H9 (cell line): ENCODE measurements at regions not wholly inside any gene's neighbourhood (a gene's known extent, or its start where the extent isn't known, plus 50 kb on each side); places are given as distances from the start of the nearest gene placed in this dataset.

ENCODE experiments used
- DNase-seq: peaks from one replicate; pipeline ENCODE4 v3.0.0-alpha.2; 2017
- H2AFZ ChIP-seq: one replicate; pipeline ENCODE4 v1.6.1; 2013; ENCODE audit warnings: mild to moderate bottlenecking, low read length, control low read depth, moderate library complexity
- H2AK5ac ChIP-seq: 2 replicates; pipeline ENCODE4 v1.6.1; 2013; ENCODE audit warnings: low read length, control low read depth, mixed read lengths; ENCODE audit not compliant: insufficient read length
- H2BK120ac ChIP-seq: one replicate; pipeline ENCODE4 v1.6.1; 2013; ENCODE audit warnings: low read depth, mild to moderate bottlenecking, low read length, control low read depth, inconsistent platforms; ENCODE audit not compliant: poor library complexity, severe bottlenecking
- H2BK12ac ChIP-seq: 2 replicates; pipeline ENCODE4 v1.6.1; 2013; ENCODE audit warnings: low read length, control low read depth, mixed read lengths, low read depth; ENCODE audit not compliant: insufficient read length
- H2BK15ac ChIP-seq: 2 replicates; pipeline ENCODE4 v1.6.1; 2013; ENCODE audit warnings: low read depth, low read length, control low read depth
- H2BK20ac ChIP-seq: one replicate; pipeline ENCODE4 v1.6.1; 2013; ENCODE audit warnings: low read depth, mild to moderate bottlenecking, low read length, control low read depth, inconsistent platforms; ENCODE audit not compliant: poor library complexity, severe bottlenecking
- H2BK5ac ChIP-seq: 2 replicates; pipeline ENCODE4 v1.6.1; 2013; ENCODE audit warnings: low read length, control low read depth, mixed read lengths; ENCODE audit not compliant: insufficient read length
- H3K14ac ChIP-seq: 2 replicates; pipeline ENCODE4 v1.6.1; 2013; ENCODE audit warnings: low read length, control low read depth; ENCODE audit not compliant: insufficient read depth
- H3K18ac ChIP-seq: 2 replicates; pipeline ENCODE4 v1.6.1; 2013; ENCODE audit warnings: low read depth, mild to moderate bottlenecking, mixed read lengths, low read length, control low read depth; ENCODE audit not compliant: insufficient read length
- H3K23ac ChIP-seq: 2 replicates; pipeline ENCODE4 v1.6.1; 2013; ENCODE audit warnings: low read length, control low read depth, mixed read lengths, low read depth; ENCODE audit not compliant: insufficient read length
- H3K23me2 ChIP-seq: 2 replicates; pipeline ENCODE4 v1.6.1; 2013; ENCODE audit warnings: low read depth, mild to moderate bottlenecking, mixed read lengths, low read length, control low read depth; ENCODE audit not compliant: insufficient read length, poor library complexity, severe bottlenecking
- H3K27ac ChIP-seq: 2 replicates; pipeline ENCODE4 v1.5.1; 2013; ENCODE audit warnings: low read length, control low read depth, mixed read lengths, low read depth; ENCODE audit not compliant: insufficient read length
- H3K27me3 ChIP-seq: 2 replicates; pipeline ENCODE4 v1.6.1; 2013; ENCODE audit warnings: low read length, control low read depth, inconsistent platforms; ENCODE audit not compliant: insufficient read depth
- H3K4ac ChIP-seq: 2 replicates; pipeline ENCODE4 v1.6.1; 2013; ENCODE audit warnings: low read depth, mild to moderate bottlenecking, control low read depth, inconsistent platforms, low read length, moderate library complexity
- H3K4me1 ChIP-seq: 2 replicates; pipeline ENCODE4 v1.6.1; 2013; ENCODE audit warnings: low read length, control low read depth, inconsistent platforms; ENCODE audit not compliant: insufficient read depth
- H3K4me2 ChIP-seq: 2 replicates; pipeline ENCODE4 v1.6.1; 2013; ENCODE audit warnings: low read length, control low read depth, mixed read lengths; ENCODE audit not compliant: insufficient read length, insufficient read depth
- H3K56ac ChIP-seq: 2 replicates; pipeline ENCODE4 v1.6.1; 2013; ENCODE audit warnings: low read depth, mild to moderate bottlenecking, mixed read lengths, low read length, control low read depth; ENCODE audit not compliant: insufficient read length
- H3K79me1 ChIP-seq: 2 replicates; pipeline ENCODE4 v1.6.1; 2013; ENCODE audit warnings: low read depth, mild to moderate bottlenecking, moderate library complexity, low read length, control low read depth, inconsistent platforms; ENCODE audit not compliant: insufficient read depth, poor library complexity, severe bottlenecking
- H3K79me2 ChIP-seq: 2 replicates; pipeline ENCODE4 v1.6.1; 2013; ENCODE audit warnings: low read length, control low read depth, inconsistent platforms; ENCODE audit not compliant: insufficient read depth
- H3K9ac ChIP-seq: 2 replicates; pipeline ENCODE4 v1.6.1; 2013; ENCODE audit warnings: low read length, control low read depth, mixed read lengths; ENCODE audit not compliant: insufficient read length; ENCODE audit errors: extremely low read depth
- H3K9me3 ChIP-seq: one replicate; pipeline ENCODE4 v1.6.1; 2013; ENCODE audit warnings: low read depth, low read length, inconsistent platforms; ENCODE audit not compliant: control insufficient read depth
- H3T11ph ChIP-seq: one replicate; pipeline ENCODE4 v1.6.1; 2013; ENCODE audit warnings: mild to moderate bottlenecking, low read length, control low read depth, inconsistent platforms
- H4K20me1 ChIP-seq: one replicate; pipeline ENCODE4 v1.6.1; 2013; ENCODE audit not compliant: control insufficient read depth, insufficient read length, insufficient read depth
- H4K5ac ChIP-seq: 2 replicates; pipeline ENCODE4 v1.6.1; 2013; ENCODE audit warnings: low read depth, mild to moderate bottlenecking, mixed read lengths, low read length, control low read depth; ENCODE audit not compliant: insufficient read length
- H4K8ac ChIP-seq: replicated peaks from 2 replicates; pipeline ENCODE4 v1.6.1; 2013; ENCODE audit warnings: low read length, control low read depth, mixed read lengths, low read depth; ENCODE audit not compliant: insufficient read length
- H4K91ac ChIP-seq: 2 replicates; pipeline ENCODE4 v1.6.1; 2013; ENCODE audit warnings: low read depth, mild to moderate bottlenecking, moderate library complexity, mixed read lengths, low read length, control low read depth; ENCODE audit not compliant: insufficient read length
- H3K27ac Mint-ChIP-seq, 3 experiments: 2 replicates in 2 of 3; 3 replicates in 1 of 3; pipeline ENCODE4 v1.8.0; 2020 to 2021; ENCODE audit warnings: mixed read lengths in 3 of 3, mild to moderate bottlenecking in 1 of 3, moderate library complexity in 1 of 3
- H3K27me3 Mint-ChIP-seq: 2 replicates; pipeline ENCODE4 v1.8.0; 2021; ENCODE audit warnings: low read depth, mild to moderate bottlenecking, moderate library complexity, mixed read lengths
- H3K36me3 Mint-ChIP-seq, 3 experiments: 2 replicates in 2 of 3; 3 replicates in 1 of 3; pipeline ENCODE4 v1.8.0; 2020 to 2021; ENCODE audit warnings: low read depth in 3 of 3, mixed read lengths in 3 of 3; ENCODE audit not compliant: insufficient read depth in 1 of 3
- H3K4me1 Mint-ChIP-seq, 2 experiments: 2 replicates each; pipeline ENCODE4 v1.8.0; 2020; ENCODE audit warnings: mixed read lengths in 2 of 2
- H3K4me3 Mint-ChIP-seq, 2 experiments: 2 replicates in 1 of 2; 3 replicates in 1 of 2; pipeline ENCODE4 v1.8.0; 2020 to 2021; ENCODE audit warnings: mild to moderate bottlenecking in 2 of 2, mixed read lengths in 2 of 2, moderate library complexity in 1 of 2
- H3K9me3 Mint-ChIP-seq, 2 experiments: 2 replicates in 1 of 2; 3 replicates in 1 of 2; pipeline ENCODE4 v1.8.0; 2020; ENCODE audit warnings: mild to moderate bottlenecking in 2 of 2, mixed read lengths in 2 of 2, moderate library complexity in 1 of 2
- CTCF ChIP-seq: fragments of 200-600 bp; sonication (generic); conservative IDR thresholded peaks from 3 replicates; pipeline ENCODE4 v1.8.0; 2021; ENCODE audit warnings: antibody characterized with exemption, mild to moderate bottlenecking
- WGBS: extraction: QIAGEN DNeasy Blood & Tissue Kit; methylation state at CpG from one replicate; pipeline ENCODE4 v1.1.7; 2013; ENCODE audit warnings: missing lambda C conversion rate, low lambda C conversion rate, mixed read lengths; ENCODE audit not compliant: insufficient read length; ENCODE audit errors: extremely low coverage; 5-methylcytosine and 5-hydroxymethylcytosine counted together

- no peak overlapping the region for H3K9ac ChIP-seq
- no peak overlapping the region for H4K8ac ChIP-seq
- no peak overlapping the region for H4K91ac ChIP-seq
- peaks cover 0 to 2% of the 10 kb centered on the region in 2 experiments; a peak in 3 of 5 replicates for H3K9me3 Mint-ChIP-seq
- H2BK15ac ChIP-seq, result no peak overlapping the region
- no CpG with 5 or more reads among the region's 2 CpGs for WGBS
- no peaks in the 10 kb centered on the region for H3K79me2 ChIP-seq
- H3K4me1 Mint-ChIP-seq, result no peaks in the 10 kb centered on the region
- H3K23ac ChIP-seq, result no peak overlapping the region
- H3K4me2 ChIP-seq, result no peak overlapping the region
- no peak overlapping the region for H3K27ac Mint-ChIP-seq
- peaks cover 0 to 6% (median 0%) of the 10 kb centered on the region in 3 experiments; a peak in 1 of 7 replicates for H3K36me3 Mint-ChIP-seq
- H3K4me3 Mint-ChIP-seq, result no peak overlapping the region
- no peak overlapping the region for H3K4ac ChIP-seq
- no peak overlapping the region for H3K14ac ChIP-seq
- no peak overlapping the region for H3K56ac ChIP-seq
- H3K79me1 ChIP-seq, result no peaks in the 10 kb centered on the region
- no peaks in the 10 kb centered on the region for H4K20me1 ChIP-seq
- H3K27ac ChIP-seq, result no peak overlapping the region
- no peak overlapping the region for H3K18ac ChIP-seq
- no peaks in the 10 kb centered on the region for H3K23me2 ChIP-seq
- H2AK5ac ChIP-seq, result no peak overlapping the region
- H3K27me3 ChIP-seq, result no peaks in the 10 kb centered on the region
- no peak overlapping the region for H2AFZ ChIP-seq
- H3T11ph ChIP-seq, result no peak overlapping the region
- H4K5ac ChIP-seq, result no peak overlapping the region
- no peaks in the 10 kb centered on the region; the same call in 1 of the 2 replicates for H3K4me1 ChIP-seq
- H2BK5ac ChIP-seq, result no peak overlapping the region
- H3K9me3 ChIP-seq, result no peaks in the 10 kb centered on the region
- H2BK120ac ChIP-seq, result no peak overlapping the region
- no peak for DNase-seq
- no peak overlapping the region for H2BK20ac ChIP-seq
- H2BK12ac ChIP-seq, result no peak overlapping the region
- H3K27me3 Mint-ChIP-seq, result no peaks in the 10 kb centered on the region
- no peak for TF ChIP-seq CTCF
These were observed 356.0 kb upstream of the CITED2 start for GRCh38 chr6:139730340-139730974.
